Cardiac fibroblast (primary cell): ENCODE measurements at regions not wholly inside any gene's neighbourhood (a gene's known extent, or its start where the extent isn't known, plus 50 kb on each side); places are given as distances from the start of the nearest gene placed in this dataset.

Source experiments
- DNase-seq, 2 donors: peaks; one replicate each; pipeline versions ENCODE4 v3.0.0 to v3.0.0-alpha.2; 2010; ENCODE audit warnings: low read depth in 2 of 2
- H3K4me3 ChIP-seq, 2 donors: replicated peaks in 1 of 2; 1 replicate in 1 of 2; 2 replicates in 1 of 2; pipeline ENCODE4 v1.5.1; 2011; ENCODE audit warnings: low read depth in 2 of 2, low read length in 2 of 2, mild to moderate bottlenecking in 2 of 2, moderate library complexity in 1 of 2
- CTCF ChIP-seq: IDR thresholded peaks from one replicate; pipeline ENCODE4 v1.5.1; 2011; ENCODE audit warnings: low read depth, mild to moderate bottlenecking, low read length, inconsistent platforms

- DNase-seq, result no peak
- TF ChIP-seq CTCF, result no peak
- no peak overlapping the region for H3K4me3 ChIP-seq
Observed at GRCh38 chr3:137958636-137959035, 51.3 kb upstream of the CLDN18 start.
